CD4-positive, alpha-beta T cell treated with Interleukin-15 for 4 hours (primary cell): ENCODE measurements at regions not wholly inside any gene's neighbourhood (a gene's known extent, or its start where the extent isn't known, plus 50 kb on each side); places are given as distances from the start of the nearest gene placed in this dataset.
"Not testable (repeated sequence)": the region's sequence is repeated elsewhere in the genome, so short reads cannot be mapped to it uniquely, and the experiment has no call there.

Experiments used
- DNase-seq: peaks from one replicate; pipeline ENCODE4 v3.0.0-alpha.2; 2020; ENCODE audit warnings: low spot score

DNA sequence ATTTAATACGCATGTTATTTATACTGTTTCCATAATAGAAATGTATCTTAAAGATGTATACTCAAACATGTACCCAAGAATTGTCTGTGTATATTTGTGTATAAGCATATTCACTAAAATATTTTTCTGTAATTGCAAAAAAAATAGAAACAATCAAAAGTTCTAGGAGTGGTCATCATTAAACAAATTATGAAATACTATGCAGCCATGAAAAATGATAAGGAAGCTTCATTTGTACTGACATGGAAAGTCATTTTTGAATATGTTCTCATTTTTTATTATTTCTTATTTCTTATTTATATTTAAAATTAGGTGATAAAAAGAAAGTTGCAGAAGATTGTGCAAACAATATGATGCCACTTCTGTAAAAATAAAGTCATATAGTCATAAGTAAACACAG, 400.0 kb upstream of the AUTS2 start:
- no peak for DNase-seq

GRCh38 chr7:69199041-69199440, 399.2 kb upstream of the AUTS2 start:
- DNase-seq: no peak

DNA sequence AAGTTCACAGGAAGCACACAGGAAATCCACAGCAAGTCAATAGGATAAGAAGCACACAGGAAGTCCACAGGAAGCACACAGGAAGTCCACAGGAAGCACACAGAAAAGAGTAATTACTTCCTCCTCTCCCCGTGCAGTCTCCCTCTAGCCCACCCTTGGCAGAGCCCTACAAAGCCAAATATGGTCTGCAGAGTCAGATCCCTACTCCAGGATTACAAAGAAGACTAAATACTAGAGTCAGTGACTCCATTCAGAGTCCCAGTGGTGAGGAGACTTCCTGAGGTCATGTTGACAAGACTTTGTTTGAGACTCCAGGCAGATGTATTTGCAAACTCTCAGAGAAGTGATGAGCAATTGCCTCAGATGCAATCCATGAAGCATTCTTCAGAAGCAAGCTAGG, 398.6 kb upstream of the AUTS2 start:
- no peak for DNase-seq

GRCh38 chr7:69203871-69204270, 394.4 kb upstream of the AUTS2 start:
- no peak for DNase-seq

DNA sequence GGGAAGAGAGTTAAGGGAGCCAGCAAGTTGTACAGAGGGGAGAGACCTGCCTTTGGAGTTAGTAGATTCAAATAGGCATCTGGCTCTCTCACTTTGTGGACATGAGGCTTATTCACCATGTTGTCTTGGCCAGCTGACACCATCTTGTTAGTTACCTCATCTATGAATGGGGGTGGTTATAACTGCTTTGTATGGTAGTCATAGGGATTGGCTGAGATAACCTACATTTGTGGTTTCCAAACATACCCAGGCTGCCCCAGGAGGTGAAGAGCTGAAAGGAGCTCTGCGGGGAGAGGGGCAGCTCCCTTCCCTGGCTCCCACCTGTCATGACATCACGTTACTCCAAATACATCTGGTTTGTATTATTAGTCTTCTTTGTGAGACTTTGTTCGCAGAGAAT, 393.3 kb upstream of the AUTS2 start:
- DNase-seq: no peak

DNA sequence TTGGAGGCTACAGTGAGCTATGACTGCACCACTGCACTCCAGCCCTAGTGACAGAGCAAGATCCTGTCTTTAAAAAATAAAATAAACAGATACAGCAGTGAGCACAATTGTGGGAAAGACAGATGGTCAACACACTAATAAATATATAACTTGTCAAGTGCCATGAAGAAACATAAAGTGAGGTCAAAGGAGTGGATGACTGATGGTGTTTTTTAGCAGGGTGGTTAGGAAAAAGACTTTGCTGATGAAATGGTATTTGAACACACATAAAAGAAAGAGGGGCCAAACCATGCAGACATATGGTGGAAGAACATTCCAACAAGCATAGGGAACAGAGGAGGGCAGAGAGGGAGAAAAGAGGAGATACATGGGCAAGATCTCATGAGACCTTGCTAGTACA, 392.7 kb upstream of the AUTS2 start:
- DNase-seq: no peak

- no peak for DNase-seq
These were observed 390.0 kb upstream of the AUTS2 start for GRCh38 chr7:69208276-69208675.

DNA sequence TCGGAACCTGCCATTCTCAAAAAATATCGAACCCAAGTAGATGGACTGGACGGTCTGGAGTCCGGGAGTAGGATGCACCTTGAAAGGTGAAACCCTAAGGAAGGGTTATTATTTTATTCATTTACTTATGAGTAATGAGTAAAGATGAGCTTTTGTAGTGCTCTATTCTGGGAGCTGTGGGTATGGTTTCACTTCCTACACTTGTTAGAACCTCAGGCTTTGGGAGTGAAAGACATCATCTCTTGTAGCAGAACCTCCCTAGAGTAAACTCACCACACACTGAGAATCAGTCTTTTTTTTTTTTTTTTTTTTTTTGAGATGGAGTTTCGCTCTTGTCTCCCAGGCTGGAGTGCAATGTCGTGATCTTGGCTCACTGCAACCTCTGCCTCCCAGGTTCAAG, 389.4 kb upstream of the AUTS2 start:
- DNase-seq: no peak

DNA sequence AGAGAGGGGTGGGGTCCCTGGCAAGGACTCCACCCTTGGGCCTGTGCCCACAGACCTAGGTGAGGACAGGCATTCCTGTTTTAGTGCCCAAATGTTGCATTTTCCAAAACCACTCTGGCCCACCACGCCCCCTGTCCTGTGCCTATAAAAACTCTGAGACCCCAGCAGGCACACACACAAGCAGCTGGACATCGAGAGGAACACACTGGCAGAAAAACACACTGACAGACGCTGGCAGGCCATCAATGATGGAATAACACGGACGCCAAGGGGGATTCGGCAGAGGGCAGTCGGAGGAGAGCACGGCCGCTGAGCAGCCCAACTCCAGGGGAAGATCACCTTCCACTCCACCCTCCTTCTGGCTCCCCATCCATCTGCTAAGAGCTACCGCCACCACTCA, 386.9 kb upstream of the AUTS2 start:
- DNase-seq: no peak

DNA sequence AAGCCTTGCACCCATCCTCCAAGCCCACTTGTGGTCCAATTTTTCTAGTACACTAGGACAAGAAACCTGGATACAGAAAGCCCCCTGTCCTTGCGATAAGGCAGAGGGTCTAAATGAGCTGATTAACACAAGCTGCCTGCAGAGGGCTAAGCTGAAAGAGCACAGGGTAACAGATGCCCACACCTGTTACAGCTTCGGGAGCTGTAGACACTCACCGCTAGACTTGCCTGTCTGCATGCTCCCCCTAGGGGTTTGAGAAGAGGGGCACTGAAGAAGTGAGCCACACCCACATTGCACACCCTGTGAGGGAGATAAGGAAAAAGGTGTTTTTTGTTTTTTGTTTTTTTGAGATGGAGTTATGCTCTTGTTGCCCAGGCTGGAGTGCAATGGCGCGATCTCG, 386.5 kb upstream of the AUTS2 start:
- no peak for DNase-seq

- DNase-seq: no peak
These were observed 384.4 kb upstream of the AUTS2 start for GRCh38 chr7:69213878-69214277.

DNA sequence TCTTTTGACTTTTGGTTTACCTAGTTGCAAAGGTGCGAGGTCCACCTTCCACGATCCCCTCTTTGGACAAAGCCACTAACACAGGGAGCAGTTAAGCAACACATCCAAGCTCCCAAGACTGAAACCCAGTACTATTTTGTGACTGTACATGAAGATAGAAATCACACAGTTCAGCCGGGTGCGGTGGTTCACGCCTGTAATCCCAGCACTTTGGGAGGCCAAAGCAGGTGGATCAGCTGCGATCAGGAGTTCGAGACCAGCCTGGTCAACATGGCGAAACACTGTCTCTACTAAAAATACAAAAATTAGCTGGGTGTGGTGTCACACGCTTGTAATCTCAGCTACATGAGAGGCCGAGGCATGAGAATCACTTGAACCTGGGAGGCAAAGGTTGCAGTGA, 382.8 kb upstream of the AUTS2 start:
- DNase-seq: not testable (repeated sequence)

GRCh38 chr7:69217516-69218350, 380.5 kb upstream of the AUTS2 start:
- DNase-seq: no peak

GRCh38 chr7:69218576-69218975, 379.7 kb upstream of the AUTS2 start:
- DNase-seq: no peak

GRCh38 chr7:69219381-69219780, 378.9 kb upstream of the AUTS2 start:
- no peak for DNase-seq

GRCh38 chr7:69225259-69225943, 372.9 kb upstream of the AUTS2 start:
- DNase-seq: no peak

- no peak for DNase-seq
These were observed 370.0 kb upstream of the AUTS2 start for GRCh38 chr7:69228212-69228811.

DNA sequence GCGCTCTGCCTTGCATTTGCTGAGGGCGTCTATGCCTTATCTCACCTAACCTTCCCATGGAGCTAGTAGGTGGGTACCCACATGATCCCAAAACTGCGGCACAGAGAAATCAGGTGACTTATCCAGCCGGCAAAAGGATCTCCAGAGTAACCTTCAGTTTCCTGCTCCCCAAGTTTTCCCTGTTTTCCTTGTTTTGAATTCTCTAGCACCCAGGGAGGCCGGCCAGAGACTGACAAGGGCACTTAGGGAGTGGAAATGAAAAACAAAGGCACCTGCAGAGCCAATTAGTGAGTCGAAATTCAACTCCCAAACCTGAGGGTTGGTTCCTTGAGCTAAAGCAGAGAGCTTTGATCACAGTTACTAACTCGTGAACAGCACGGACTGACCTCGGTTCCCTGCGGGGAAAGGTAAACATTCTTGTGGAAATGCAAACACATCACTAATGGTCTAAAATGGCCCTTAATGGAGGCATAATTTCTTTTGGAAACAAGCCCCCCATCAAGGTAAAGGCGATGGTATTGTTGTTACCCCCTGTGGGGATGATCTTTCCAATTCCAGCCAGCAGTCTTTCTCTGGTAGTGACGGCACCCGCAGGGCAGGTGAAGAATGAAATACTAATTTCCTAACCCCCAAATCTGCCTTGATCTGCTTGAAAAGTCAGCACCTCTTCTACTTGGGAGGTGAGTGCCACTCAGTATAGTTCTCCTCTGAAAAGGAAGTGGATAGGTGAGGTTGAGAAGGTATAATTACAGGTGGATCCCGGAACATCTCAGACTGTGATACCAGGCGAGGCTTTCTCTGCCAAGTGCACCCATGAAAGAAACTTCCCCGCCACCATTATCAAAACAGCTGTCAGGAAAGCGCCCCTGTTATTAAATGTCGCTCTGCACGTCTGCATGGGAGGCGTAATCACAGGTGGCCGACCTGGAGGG, 365.6 kb upstream of the AUTS2 start:
- no peak for DNase-seq

DNA sequence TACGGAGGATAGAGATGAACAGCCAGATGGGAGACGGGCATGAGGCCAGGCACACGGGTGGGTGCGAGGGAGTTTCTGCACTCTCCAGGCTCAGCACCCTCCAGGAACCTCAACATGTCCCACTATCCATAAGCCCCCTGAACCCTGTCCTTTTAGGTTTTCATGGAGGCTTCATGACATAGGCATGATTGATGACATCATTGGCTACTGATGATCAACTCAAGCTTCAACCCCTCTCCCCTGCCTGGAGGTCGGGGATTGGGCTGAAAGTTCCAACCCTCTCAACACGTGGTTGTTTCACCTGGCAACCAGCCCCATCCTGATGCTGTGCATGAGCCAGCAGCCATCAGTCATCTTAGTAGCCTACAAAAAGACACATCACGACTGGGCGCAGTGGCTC, 360.7 kb upstream of the AUTS2 start:
- DNase-seq: no peak

GRCh38 chr7:69243016-69243415, 355.3 kb upstream of the AUTS2 start:
- DNase-seq: no peak

GRCh38 chr7:69244701-69245100, 353.6 kb upstream of the AUTS2 start:
- DNase-seq: no peak

GRCh38 chr7:69245646-69246045, 352.6 kb upstream of the AUTS2 start:
- no peak for DNase-seq
